ENCODE measurements at regions not wholly inside any gene's neighbourhood (a gene's known extent, or its start where the extent isn't known, plus 50 kb on each side); places are given as distances from the start of the nearest gene placed in this dataset.

DNA sequence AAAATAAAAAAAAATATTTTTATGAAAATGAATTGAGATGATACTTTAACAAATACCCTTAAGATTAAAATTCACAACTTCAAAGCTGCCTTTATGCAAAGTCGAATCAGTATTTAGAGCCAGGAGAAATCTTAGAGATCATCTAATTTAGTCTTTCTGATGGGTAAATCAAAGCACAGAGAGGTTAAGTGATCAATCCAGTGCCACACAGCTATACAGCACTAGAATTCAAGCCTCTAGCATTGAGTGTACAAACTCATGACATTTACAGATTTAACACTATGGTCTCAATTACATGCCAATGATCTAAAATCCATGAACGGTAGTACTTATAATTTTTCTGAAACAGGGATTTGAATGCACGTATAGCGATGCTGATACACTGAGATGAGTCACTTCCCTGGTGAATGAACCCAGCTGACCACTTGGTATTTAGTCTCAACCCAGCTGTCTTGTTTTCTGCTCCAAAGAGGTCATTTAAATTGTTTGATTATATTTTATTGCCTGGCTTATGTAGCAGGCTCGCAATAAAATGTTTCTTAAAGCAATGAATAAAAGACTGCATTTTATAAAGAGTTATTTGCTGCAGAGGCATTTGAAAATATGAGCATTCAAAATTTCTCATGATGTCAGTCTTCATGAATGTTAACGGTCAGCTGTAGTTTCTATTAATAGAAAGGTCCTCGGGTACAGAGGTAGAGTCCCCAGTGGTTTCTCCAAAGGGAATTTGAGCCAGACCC, 152.4 kb upstream of the PRICKLE1 start (continued):
- TF ChIP-seq, protein P1, sequence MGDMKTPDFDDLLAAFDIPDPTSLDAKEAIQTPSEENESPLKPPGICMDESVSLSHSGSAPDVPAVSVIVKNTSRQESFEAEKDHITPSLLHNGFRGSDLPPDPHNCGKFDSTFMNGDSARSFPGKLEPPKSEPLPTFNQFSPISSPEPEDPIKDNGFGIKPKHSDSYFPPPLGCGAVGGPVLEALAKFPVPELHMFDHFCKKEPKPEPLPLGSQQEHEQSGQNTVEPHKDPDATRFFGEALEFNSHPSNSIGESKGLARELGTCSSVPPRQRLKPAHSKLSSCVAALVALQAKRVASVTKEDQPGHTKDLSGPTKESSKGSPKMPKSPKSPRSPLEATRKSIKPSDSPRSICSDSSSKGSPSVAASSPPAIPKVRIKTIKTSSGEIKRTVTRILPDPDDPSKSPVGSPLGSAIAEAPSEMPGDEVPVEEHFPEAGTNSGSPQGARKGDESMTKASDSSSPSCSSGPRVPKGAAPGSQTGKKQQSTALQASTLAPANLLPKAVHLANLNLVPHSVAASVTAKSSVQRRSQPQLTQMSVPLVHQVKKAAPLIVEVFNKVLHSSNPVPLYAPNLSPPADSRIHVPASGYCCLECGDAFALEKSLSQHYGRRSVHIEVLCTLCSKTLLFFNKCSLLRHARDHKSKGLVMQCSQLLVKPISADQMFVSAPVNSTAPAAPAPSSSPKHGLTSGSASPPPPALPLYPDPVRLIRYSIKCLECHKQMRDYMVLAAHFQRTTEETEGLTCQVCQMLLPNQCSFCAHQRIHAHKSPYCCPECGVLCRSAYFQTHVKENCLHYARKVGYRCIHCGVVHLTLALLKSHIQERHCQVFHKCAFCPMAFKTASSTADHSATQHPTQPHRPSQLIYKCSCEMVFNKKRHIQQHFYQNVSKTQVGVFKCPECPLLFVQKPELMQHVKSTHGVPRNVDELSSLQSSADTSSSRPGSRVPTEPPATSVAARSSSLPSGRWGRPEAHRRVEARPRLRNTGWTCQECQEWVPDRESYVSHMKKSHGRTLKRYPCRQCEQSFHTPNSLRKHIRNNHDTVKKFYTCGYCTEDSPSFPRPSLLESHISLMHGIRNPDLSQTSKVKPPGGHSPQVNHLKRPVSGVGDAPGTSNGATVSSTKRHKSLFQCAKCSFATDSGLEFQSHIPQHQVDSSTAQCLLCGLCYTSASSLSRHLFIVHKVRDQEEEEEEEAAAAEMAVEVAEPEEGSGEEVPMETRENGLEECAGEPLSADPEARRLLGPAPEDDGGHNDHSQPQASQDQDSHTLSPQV (IDR thresholded peaks at IDR 0.05): no peak
- TF ChIP-seq NBN (IDR thresholded peaks at IDR 0.05): no peak
- TF ChIP-seq ZNF217 (IDR thresholded peaks at IDR 0.05): no peak
- no peak for TF ChIP-seq CBFB (IDR thresholded peaks at IDR 0.05; ENCODE audit: low read depth)
- TF ChIP-seq MXI1 (IDR thresholded peaks at IDR 0.05; ENCODE audit: low read depth, low read length): no peak
- TF ChIP-seq HDAC2 (IDR thresholded peaks at IDR 0.05): no peak
- TF ChIP-seq NFYB (IDR thresholded peaks at IDR 0.05; ENCODE audit: insufficient read depth, low read depth, low read length): no peak
- TF ChIP-seq, protein P2, sequence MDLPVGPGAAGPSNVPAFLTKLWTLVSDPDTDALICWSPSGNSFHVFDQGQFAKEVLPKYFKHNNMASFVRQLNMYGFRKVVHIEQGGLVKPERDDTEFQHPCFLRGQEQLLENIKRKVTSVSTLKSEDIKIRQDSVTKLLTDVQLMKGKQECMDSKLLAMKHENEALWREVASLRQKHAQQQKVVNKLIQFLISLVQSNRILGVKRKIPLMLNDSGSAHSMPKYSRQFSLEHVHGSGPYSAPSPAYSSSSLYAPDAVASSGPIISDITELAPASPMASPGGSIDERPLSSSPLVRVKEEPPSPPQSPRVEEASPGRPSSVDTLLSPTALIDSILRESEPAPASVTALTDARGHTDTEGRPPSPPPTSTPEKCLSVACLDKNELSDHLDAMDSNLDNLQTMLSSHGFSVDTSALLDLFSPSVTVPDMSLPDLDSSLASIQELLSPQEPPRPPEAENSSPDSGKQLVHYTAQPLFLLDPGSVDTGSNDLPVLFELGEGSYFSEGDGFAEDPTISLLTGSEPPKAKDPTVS (IDR thresholded peaks at IDR 0.05; ENCODE audit: low read depth, low read length): no peak
- TF ChIP-seq NR2C1 (IDR thresholded peaks at IDR 0.05): no peak
- TF ChIP-seq SP1 (IDR thresholded peaks at IDR 0.05; ENCODE audit: low read depth, low read length): no peak
- TF ChIP-seq ZNF622 (IDR thresholded peaks at IDR 0.05): no peak
- TF ChIP-seq BCL11A (IDR thresholded peaks at IDR 0.05; ENCODE audit: low read depth, low read length): no peak
- TF ChIP-seq, protein P3, sequence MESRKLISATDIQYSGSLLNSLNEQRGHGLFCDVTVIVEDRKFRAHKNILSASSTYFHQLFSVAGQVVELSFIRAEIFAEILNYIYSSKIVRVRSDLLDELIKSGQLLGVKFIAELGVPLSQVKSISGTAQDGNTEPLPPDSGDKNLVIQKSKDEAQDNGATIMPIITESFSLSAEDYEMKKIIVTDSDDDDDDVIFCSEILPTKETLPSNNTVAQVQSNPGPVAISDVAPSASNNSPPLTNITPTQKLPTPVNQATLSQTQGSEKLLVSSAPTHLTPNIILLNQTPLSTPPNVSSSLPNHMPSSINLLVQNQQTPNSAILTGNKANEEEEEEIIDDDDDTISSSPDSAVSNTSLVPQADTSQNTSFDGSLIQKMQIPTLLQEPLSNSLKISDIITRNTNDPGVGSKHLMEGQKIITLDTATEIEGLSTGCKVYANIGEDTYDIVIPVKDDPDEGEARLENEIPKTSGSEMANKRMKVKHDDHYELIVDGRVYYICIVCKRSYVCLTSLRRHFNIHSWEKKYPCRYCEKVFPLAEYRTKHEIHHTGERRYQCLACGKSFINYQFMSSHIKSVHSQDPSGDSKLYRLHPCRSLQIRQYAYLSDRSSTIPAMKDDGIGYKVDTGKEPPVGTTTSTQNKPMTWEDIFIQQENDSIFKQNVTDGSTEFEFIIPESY (IDR thresholded peaks at IDR 0.05): no peak
- TF ChIP-seq CREB1 (IDR thresholded peaks at IDR 0.05; ENCODE audit: low read depth): no peak

Measured in GM12878 (cell line).